Transverse colon (tissue), 4 donors: ENCODE measurements at regions not wholly inside any gene's neighbourhood (a gene's known extent, or its start where the extent isn't known, plus 50 kb on each side); places are given as distances from the start of the nearest gene placed in this dataset.

Experiments
- DNase-seq: peaks from one replicate; pipeline ENCODE4 v3.0.0-alpha.2; 2019
- H3K27ac ChIP-seq, 4 donors: fragments of 200-600 bp; sonication (generic); 2 replicates each; pipeline ENCODE4 v1.5.1; 2016 to 2018; ENCODE audit warnings: inconsistent platforms in 4 of 4
- H3K27me3 ChIP-seq: fragments of 200-600 bp; sonication (generic); 2 replicates; pipeline ENCODE4 v1.5.1; 2017; ENCODE audit warnings: inconsistent platforms
- H3K36me3 ChIP-seq, 4 donors: fragments of 200-600 bp; sonication (generic); 2 replicates each; pipeline ENCODE4 v1.5.1; 2017 to 2019; ENCODE audit warnings: inconsistent platforms in 4 of 4
- H3K4me1 ChIP-seq, 4 donors: fragments of 200-600 bp; sonication (generic); 2 replicates each; pipeline ENCODE4 v1.5.1; 2017 to 2020; ENCODE audit warnings: inconsistent platforms in 4 of 4
- H3K4me3 ChIP-seq, 4 donors: fragments of 200-600 bp; sonication (generic); 1 replicate in 1 of 4; 2 replicates in 3 of 4; pipeline versions ENCODE4 v1.5.1 to v1.6.1; 2017 to 2019; ENCODE audit warnings: inconsistent platforms in 4 of 4
- H3K9me3 ChIP-seq, 2 donors: fragments of 200-600 bp; sonication (generic); 2 replicates each; pipeline ENCODE4 v1.5.1; 2017 to 2019; ENCODE audit warnings: inconsistent platforms in 2 of 2
- EP300 ChIP-seq: sonication (generic); formaldehyde crosslinking; IDR thresholded peaks from one replicate; pipeline ENCODE4 v1.6.1; 2017; ENCODE audit warnings: antibody characterized with exemption, low read depth
- POLR2A ChIP-seq: fragments of 450-650 bp; IDR thresholded peaks from one replicate; pipeline ENCODE4 v1.6.1; 2016; ENCODE audit warnings: antibody characterized with exemption, mild to moderate bottlenecking, moderate library complexity
- POLR2AphosphoS5 ChIP-seq, 3 donors: sonication (generic); formaldehyde crosslinking; IDR thresholded peaks; one replicate each; pipeline ENCODE4 v1.6.1; 2016; ENCODE audit warnings: antibody characterized with exemption in 3 of 3
- WGBS, 2 donors: methylation state at CpG; one replicate each; pipeline ENCODE4 v1.1.5; 2018; ENCODE audit warnings: low coverage in 1 of 2; 5-methylcytosine and 5-hydroxymethylcytosine counted together
- in situ Hi-C, 4 donors: fragments of 200-750 bp; cut with MboI; loops; one replicate each; pipeline versions ENCODE4 v1.15.0 to v1.15.1; 2017; ENCODE audit warnings: low sequenced_read_pairs in 3 of 4, low pct_ligation_motif_present in 1 of 4, low pct_unique_long_range_greater_than_20kb in 1 of 4
- intact Hi-C: fragments of 100-400 bp; cut with DNase I; formaldehyde crosslinking; loops from one replicate; pipeline ENCODE4 v1.15.1; 2023; ENCODE audit warnings: low total_unique reads
- TF ChIP-seq, protein P1 (sequence below), 5 experiments: fragments of 200-600 bp in 3 of 5; fragments of 450-650 bp in 2 of 5; sonication (generic) in 3 of 5; IDR thresholded peaks; 1 replicate in 2 of 5; 2 replicates in 3 of 5; pipeline ENCODE4 v1.5.1; 2016 to 2017; ENCODE audit warnings: antibody characterized with exemption in 5 of 5, inconsistent platforms in 3 of 5, mild to moderate bottlenecking in 2 of 5, moderate library complexity in 1 of 5

DNA sequence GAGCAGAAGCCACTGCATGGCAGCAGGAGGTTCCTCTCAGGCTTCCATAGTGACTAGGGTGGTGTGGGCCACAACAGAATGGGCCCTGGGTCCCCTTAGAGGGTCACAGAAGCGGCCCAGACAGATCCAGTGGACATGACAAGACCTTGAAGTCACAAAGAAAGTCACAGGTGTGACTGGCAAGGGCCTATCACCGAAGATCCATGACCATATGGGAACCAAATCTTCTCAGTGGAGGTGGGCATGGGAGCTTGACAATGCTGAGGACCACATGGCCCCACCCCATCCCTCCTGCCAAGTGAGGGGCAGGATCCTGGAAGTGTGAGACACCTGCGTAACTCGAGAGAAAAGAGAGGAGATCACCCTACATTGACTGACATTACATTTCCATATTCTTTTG lies 332.4 kb downstream of the MSX2 start:
- H3K4me1 ChIP-seq = peaks cover 0 to 5% (median 0%) of the 10 kb centered on the region in 4 donors
- H3K27ac ChIP-seq = no peak overlapping the region
- DNase-seq = no peak
- WGBS, 2 donors = 21 to 76% methylated on average over 2 to 4 of the region's 4 CpGs
- H3K27me3 ChIP-seq = no peaks in the 10 kb centered on the region
- in situ Hi-C loops (no loop called here), intact Hi-C loops (no loop called here)
- H3K36me3 ChIP-seq = no peaks in the 10 kb centered on the region
- H3K9me3 ChIP-seq = no peaks in the 10 kb centered on the region
- TF ChIP-seq, protein P1, sequence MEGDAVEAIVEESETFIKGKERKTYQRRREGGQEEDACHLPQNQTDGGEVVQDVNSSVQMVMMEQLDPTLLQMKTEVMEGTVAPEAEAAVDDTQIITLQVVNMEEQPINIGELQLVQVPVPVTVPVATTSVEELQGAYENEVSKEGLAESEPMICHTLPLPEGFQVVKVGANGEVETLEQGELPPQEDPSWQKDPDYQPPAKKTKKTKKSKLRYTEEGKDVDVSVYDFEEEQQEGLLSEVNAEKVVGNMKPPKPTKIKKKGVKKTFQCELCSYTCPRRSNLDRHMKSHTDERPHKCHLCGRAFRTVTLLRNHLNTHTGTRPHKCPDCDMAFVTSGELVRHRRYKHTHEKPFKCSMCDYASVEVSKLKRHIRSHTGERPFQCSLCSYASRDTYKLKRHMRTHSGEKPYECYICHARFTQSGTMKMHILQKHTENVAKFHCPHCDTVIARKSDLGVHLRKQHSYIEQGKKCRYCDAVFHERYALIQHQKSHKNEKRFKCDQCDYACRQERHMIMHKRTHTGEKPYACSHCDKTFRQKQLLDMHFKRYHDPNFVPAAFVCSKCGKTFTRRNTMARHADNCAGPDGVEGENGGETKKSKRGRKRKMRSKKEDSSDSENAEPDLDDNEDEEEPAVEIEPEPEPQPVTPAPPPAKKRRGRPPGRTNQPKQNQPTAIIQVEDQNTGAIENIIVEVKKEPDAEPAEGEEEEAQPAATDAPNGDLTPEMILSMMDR (IDR thresholded peaks at IDR 0.05) = no peak
- TF ChIP-seq POLR2A (no peak), EP300 (no peak), POLR2AphosphoS5 (IDR thresholded peaks at IDR 0.05) (no peak)
- no peak overlapping the region for H3K4me3 ChIP-seq

DNA sequence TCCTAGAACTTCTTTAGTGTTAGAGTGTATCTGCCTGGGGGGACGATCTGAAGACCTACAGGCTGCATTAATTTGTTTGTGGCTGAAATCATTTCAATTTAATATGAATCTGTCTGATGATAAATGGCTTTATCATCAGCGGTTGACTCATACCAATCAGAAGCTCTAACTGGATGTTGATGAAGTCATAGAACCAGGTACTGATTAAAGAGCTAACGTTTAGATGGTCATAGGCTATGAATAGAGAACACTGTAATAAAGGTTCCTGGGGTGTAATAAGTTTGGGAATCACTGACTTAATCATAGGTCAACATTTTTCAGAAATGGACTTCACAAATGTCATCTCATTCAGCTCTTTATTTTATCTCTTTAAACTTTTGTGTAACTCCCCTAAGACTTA lies 329.9 kb downstream of the MSX2 start:
- WGBS, 2 donors = 69 to 71% methylated on average over 3 of the region's 3 CpGs
- H3K27ac ChIP-seq = no peak overlapping the region
- intact Hi-C loops (no loop called here), in situ Hi-C loops (no loop called here)
- no peaks in the 10 kb centered on the region for H3K27me3 ChIP-seq
- no peak for DNase-seq
- TF ChIP-seq POLR2A (no peak), POLR2AphosphoS5 (IDR thresholded peaks at IDR 0.05) (no peak), EP300 (no peak)
- TF ChIP-seq, protein P1 (IDR thresholded peaks at IDR 0.05) = no peak
- no peak overlapping the region for H3K4me3 ChIP-seq
- H3K36me3 ChIP-seq = no peaks in the 10 kb centered on the region
- no peaks in the 10 kb centered on the region for H3K4me1 ChIP-seq
- no peaks in the 10 kb centered on the region for H3K9me3 ChIP-seq

DNA sequence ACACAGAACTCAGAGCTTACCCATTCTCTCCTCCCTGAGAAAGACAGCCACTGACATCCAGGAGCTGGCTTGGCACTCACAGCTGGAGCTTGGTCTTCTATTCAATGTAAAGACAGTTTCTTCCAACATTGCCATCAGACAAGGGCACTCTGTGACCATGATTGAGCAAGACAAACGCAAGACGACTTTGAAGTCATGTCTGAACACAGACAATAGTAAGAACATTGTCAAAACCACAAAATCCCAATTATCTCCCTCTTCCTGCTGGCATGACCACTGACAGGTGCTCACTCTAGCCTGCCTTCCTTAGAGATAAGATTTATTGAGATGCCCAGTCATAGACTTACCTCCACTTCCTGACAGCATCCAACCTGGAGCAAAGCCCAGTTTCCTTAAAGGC lies 328.0 kb downstream of the MSX2 start:
- 59 to 79% methylated on average over 2 of the region's 2 CpGs for WGBS, 2 donors
- intact Hi-C loops (no loop called here), in situ Hi-C loops (no loop called here)

DNA sequence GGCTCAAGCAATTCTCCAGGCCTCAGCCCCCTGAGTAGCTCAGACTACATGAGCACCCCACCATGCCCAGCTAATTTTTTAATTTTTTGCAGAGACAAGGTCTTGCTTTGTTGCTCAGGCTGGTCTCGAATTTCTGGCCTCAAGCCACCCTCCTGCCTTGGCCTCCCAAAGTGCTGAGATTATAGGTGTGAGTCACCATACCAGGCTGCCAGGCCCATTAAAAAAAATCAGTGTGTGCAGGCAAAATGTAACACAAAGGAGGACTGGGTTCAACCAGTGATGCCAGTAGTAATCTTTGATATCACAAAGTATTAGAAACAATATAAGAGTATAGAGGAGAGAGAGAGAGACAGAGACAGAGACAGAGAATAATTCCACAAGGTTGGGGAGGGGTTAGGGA lies 322.7 kb downstream of the MSX2 start:
- H3K36me3 ChIP-seq = no peaks in the 10 kb centered on the region
- TF ChIP-seq, protein P1 (IDR thresholded peaks at IDR 0.05) = no peak
- in situ Hi-C loops = no loop called here

More for the DNA sequence above, 328.0 kb downstream of the MSX2 start:
- no peaks in the 10 kb centered on the region for H3K36me3 ChIP-seq
- TF ChIP-seq EP300 (no peak), POLR2A (no peak), POLR2AphosphoS5 (IDR thresholded peaks at IDR 0.05) (no peak)
- TF ChIP-seq, protein P1 (IDR thresholded peaks at IDR 0.05) = no peak
- H3K4me3 ChIP-seq = no peak overlapping the region
- H3K27ac ChIP-seq = no peak overlapping the region
- H3K9me3 ChIP-seq = no peaks in the 10 kb centered on the region
- no peaks in the 10 kb centered on the region for H3K4me1 ChIP-seq
- H3K27me3 ChIP-seq = no peaks in the 10 kb centered on the region
- DNase-seq = no peak

More for the DNA sequence above, 322.7 kb downstream of the MSX2 start:
- Histone ChIP-seq H3K9me3 (no peaks in the 10 kb centered on the region), H3K4me3 (no peak overlapping the region), H3K27ac (no peak overlapping the region), H3K4me1 (no peaks in the 10 kb centered on the region), H3K27me3 (no peaks in the 10 kb centered on the region)
- intact Hi-C loops = no loop called here
- 37% methylated on average over 1 of the region's 1 CpG; no CpG with 5 or more reads in 1 of the 2 donors for WGBS, 2 donors
- no peak for DNase-seq
